ENCODE measurements at regions not wholly inside any gene's neighbourhood (a gene's known extent, or its start where the extent isn't known, plus 50 kb on each side); places are given as distances from the start of the nearest gene placed in this dataset.

DNA sequence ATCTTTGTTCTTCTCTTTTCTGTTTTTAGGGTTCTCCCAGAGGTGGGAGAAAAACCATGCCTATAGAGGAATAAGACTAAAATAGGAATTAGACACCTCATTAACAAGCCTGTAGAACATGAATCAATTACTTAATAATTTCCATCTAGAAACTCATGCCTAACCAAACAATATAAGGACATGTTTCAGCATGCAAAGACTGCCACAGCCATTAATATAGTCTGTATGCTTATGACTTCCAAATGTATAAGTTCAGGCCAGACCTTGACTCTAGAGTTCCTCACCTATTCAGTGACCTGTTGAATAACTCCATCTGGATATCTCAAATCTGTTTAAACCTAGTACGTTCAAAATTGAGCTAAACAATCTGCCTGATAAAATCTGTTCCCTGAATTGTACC, 304.6 kb downstream of the BMP4 start:
- ChIA-PET POLR2A (no interaction called here), CTCF (interaction anchor here (2.1 kb wide), 1 partner anchor 12 kb away, joined by 4 read pairs; no protein-coding TSS in a partner anchor)
- Histone ChIP-seq H3K4me3 (ENCODE audit: low read depth, low read length) (no peak overlapping the region), H3K27me3 (ENCODE audit: control insufficient read depth, insufficient read depth, low read length) (no peaks in the 10 kb centered on the region; the same call in 1 of the 2 replicates), H3K36me3 (ENCODE audit: control insufficient read depth, insufficient read depth, low read length) (no peaks in the 10 kb centered on the region)
- TF ChIP-seq, protein P1, sequence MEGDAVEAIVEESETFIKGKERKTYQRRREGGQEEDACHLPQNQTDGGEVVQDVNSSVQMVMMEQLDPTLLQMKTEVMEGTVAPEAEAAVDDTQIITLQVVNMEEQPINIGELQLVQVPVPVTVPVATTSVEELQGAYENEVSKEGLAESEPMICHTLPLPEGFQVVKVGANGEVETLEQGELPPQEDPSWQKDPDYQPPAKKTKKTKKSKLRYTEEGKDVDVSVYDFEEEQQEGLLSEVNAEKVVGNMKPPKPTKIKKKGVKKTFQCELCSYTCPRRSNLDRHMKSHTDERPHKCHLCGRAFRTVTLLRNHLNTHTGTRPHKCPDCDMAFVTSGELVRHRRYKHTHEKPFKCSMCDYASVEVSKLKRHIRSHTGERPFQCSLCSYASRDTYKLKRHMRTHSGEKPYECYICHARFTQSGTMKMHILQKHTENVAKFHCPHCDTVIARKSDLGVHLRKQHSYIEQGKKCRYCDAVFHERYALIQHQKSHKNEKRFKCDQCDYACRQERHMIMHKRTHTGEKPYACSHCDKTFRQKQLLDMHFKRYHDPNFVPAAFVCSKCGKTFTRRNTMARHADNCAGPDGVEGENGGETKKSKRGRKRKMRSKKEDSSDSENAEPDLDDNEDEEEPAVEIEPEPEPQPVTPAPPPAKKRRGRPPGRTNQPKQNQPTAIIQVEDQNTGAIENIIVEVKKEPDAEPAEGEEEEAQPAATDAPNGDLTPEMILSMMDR (IDR thresholded peaks at IDR 0.05; ENCODE audit: insufficient read depth, low read depth, low read length) = no peak
- DNase-seq (ENCODE audit: low read depth) = no peak

DNA sequence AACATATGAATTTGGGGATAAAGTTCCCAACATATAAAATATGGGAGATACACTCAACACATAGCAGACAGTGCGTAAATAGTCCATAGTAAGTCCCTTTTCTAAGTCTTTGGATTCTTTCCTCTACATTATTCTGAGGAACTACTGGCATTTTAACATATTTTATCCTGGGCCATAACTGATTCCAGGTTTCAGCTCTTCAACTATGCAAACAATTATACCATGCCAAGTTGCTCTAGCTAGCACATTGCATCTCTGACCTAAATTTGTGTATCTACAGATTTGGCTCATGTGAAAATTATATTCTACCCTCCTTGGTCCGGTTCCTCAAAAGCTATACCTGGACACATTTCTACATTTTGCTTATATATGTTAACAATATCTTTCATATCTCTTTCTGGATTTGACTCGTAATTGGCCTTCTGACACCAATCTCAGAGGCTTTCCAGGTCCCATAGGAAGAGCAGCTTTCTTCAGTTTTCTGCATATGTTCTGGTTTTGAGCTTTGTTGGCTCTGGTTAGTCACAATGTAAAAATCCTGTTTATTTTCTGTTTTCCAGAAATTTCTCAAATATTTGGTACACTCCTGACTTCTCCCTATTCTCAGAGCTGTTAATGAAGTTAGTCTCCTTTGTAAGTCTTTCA, 305.4 kb downstream of the BMP4 start:
- Histone ChIP-seq H3K27me3 (ENCODE audit: control insufficient read depth, insufficient read depth, low read length) (no peaks in the 10 kb centered on the region), H3K36me3 (ENCODE audit: control insufficient read depth, insufficient read depth, low read length) (no peaks in the 10 kb centered on the region), H3K4me3 (ENCODE audit: low read depth, low read length) (no peak overlapping the region)
- POLR2A ChIA-PET = interaction anchor here (1.1 kb wide), 1 partner anchor 104 kb away, joined by 3 read pairs; no protein-coding TSS in a partner anchor
- TF ChIP-seq, protein P1 (IDR thresholded peaks at IDR 0.05; ENCODE audit: insufficient read depth, low read depth, low read length) = no peak
- no peak for DNase-seq (ENCODE audit: low read depth)
- CTCF ChIA-PET = interaction anchor here (0.9 to 2.1 kb wide), 3 partner anchors 11 to 37 kb away, joined by 3 to 4 read pairs (median 4); no protein-coding TSS in a partner anchor

DNA sequence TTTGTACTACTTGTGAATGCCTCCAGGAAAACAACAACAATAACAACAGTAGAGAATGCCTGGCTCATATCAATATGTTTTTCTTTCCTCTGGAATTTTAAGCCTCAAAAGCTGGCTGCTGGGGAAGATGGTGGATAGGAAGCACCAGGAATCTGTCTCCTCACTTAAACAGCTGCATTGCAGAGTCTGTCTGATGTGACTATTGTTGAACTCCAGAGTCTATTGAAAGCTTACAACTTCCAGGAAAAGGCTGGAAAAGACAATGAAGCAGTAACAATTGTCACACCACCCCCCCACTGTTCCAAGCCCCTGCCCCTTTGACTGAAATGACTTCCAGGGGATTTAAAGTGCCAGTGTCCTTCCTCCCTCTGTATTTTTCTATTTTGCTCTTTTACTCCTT, 309.7 kb downstream of the BMP4 start:
- TF ChIP-seq, protein P1 (IDR thresholded peaks at IDR 0.05; ENCODE audit: insufficient read depth, low read depth, low read length) = no peak
- Histone ChIP-seq H3K27me3 (ENCODE audit: control insufficient read depth, insufficient read depth, low read length) (no peaks in the 10 kb centered on the region), H3K36me3 (ENCODE audit: control insufficient read depth, insufficient read depth, low read length) (no peaks in the 10 kb centered on the region), H3K4me3 (ENCODE audit: low read depth, low read length) (no peak overlapping the region)
- ChIA-PET POLR2A (no interaction called here), CTCF (no interaction called here)
- DNase-seq (ENCODE audit: low read depth) = no peak

DNA sequence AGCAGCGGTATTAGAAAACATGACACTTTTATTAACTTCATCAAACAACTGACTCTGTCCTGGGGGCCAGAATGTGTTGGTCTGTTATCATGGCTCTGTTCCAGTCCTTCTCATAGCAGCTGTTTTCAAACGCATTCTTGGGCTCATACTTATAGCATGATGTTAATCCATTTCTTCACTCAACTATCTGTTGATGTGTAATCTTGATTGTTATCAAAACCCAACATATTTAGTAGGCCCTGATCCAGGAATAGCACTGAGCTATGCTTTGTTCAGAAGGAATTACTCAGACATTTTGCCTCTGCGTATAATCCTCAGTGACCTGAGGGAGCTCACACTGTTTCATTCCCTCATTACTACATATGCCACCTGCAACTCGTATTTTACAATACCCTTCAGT, 315.9 kb downstream of the BMP4 start:
- H3K27me3 ChIP-seq (ENCODE audit: control insufficient read depth, insufficient read depth, low read length) = peaks cover 5% of the 10 kb centered on the region
- CTCF ChIA-PET = interaction anchor here (1.0 to 1.6 kb wide), 3 partner anchors 10 to 101 kb away, joined by 3 to 4 read pairs (median 4); no protein-coding TSS in a partner anchor
- POLR2A ChIA-PET = no interaction called here
- no peak overlapping the region for H3K4me3 ChIP-seq (ENCODE audit: low read depth, low read length)
- DNase-seq (ENCODE audit: low read depth) = no peak
- H3K36me3 ChIP-seq (ENCODE audit: control insufficient read depth, insufficient read depth, low read length) = no peaks in the 10 kb centered on the region
- TF ChIP-seq, protein P1 (IDR thresholded peaks at IDR 0.05; ENCODE audit: insufficient read depth, low read depth, low read length) = no peak

DNA sequence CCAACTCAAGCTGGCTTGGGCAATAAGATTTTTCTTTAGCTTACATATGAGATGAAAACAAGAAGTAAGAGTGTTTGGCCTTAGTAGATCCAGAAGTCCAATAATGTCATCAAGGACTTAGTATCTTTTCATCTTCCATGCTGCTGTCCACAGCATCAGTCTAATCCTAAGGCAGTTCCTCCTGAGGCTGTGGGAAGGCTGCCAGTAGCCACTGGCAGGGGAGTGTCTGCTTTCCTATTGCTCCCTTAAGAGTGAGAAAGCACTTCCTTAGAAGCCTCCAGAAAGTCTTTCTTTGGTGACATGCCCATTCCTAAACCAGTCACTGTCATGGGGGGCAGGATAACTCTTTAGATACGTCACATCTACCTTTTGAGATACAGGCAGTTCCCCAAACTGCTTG, 317.7 kb downstream of the BMP4 start:
- TF ChIP-seq, protein P1 (IDR thresholded peaks at IDR 0.05; ENCODE audit: insufficient read depth, low read depth, low read length) = no peak
- ChIA-PET POLR2A (no interaction called here), CTCF (no interaction called here)
- H3K4me3 ChIP-seq (ENCODE audit: low read depth, low read length) = no peak overlapping the region
- H3K36me3 ChIP-seq (ENCODE audit: control insufficient read depth, insufficient read depth, low read length) = no peaks in the 10 kb centered on the region
- DNase-seq (ENCODE audit: low read depth) = no peak
- peaks cover 5% of the 10 kb centered on the region for H3K27me3 ChIP-seq (ENCODE audit: control insufficient read depth, insufficient read depth, low read length)

Measured in BJ (cell line).